Spleen (tissue), 11 donors: ENCODE measurements at regions not wholly inside any gene's neighbourhood (a gene's known extent, or its start where the extent isn't known, plus 50 kb on each side); places are given as distances from the start of the nearest gene placed in this dataset.

ENCODE experiments used
- DNase-seq: peaks from one replicate; pipeline ENCODE4 v3.0.0-alpha.2; 2020
- H3K27ac ChIP-seq, 8 donors: fragments of 200-600 bp; sonication (generic) in 7 of 8; 1 replicate in 4 of 8; 2 replicates in 4 of 8; pipeline versions ENCODE4 v1.5.0 to v1.8.0; 2016 to 2021; ENCODE audit warnings: inconsistent platforms in 4 of 8, mild to moderate bottlenecking in 4 of 8, moderate library complexity in 1 of 8
- H3K27me3 ChIP-seq, 7 donors: fragments of 200-600 bp; sonication (generic) in 6 of 7; replicated peaks in 1 of 7; 1 replicate in 4 of 7; 2 replicates in 3 of 7; pipeline versions ENCODE4 v1.5.0 to v1.8.0; 2016 to 2021; ENCODE audit warnings: inconsistent platforms in 3 of 7, mild to moderate bottlenecking in 1 of 7
- H3K36me3 ChIP-seq, 6 donors: fragments of 200-600 bp; sonication (generic) in 5 of 6; 1 replicate in 4 of 6; 2 replicates in 2 of 6; pipeline versions ENCODE4 v1.5.0 to v1.8.0; 2016 to 2021; ENCODE audit warnings: inconsistent platforms in 2 of 6
- H3K4me1 ChIP-seq, 6 donors: fragments of 200-600 bp; sonication (generic) in 5 of 6; 1 replicate in 3 of 6; 2 replicates in 3 of 6; pipeline versions ENCODE4 v1.5.0 to v1.8.0; 2016 to 2021; ENCODE audit warnings: inconsistent platforms in 3 of 6
- H3K4me3 ChIP-seq, 8 donors: fragments of 200-600 bp; sonication (generic) in 7 of 8; 1 replicate in 4 of 8; 2 replicates in 4 of 8; pipeline versions ENCODE4 v1.5.0 to v1.8.0; 2016 to 2021; ENCODE audit warnings: inconsistent platforms in 4 of 8, mild to moderate bottlenecking in 4 of 8, moderate library complexity in 2 of 8
- H3K9me3 ChIP-seq, 8 donors: fragments of 200-600 bp; sonication (generic) in 7 of 8; 1 replicate in 4 of 8; 2 replicates in 4 of 8; pipeline versions ENCODE4 v1.5.0 to v1.8.0; 2016 to 2021; ENCODE audit warnings: inconsistent platforms in 4 of 8
- CTCF ChIP-seq, 11 experiments: fragments of 200-600 bp in 7 of 11; fragments of 450-650 bp in 4 of 11; sonication (generic) in 4 of 11; IDR thresholded peaks in 8 of 11; conservative IDR thresholded peaks in 3 of 11; 1 replicate in 7 of 11; 2 replicates in 4 of 11; pipeline versions ENCODE4 v1.4.0 to v1.8.0; 2016 to 2021; ENCODE audit warnings: antibody characterized with exemption in 11 of 11, inconsistent platforms in 4 of 11, mild to moderate bottlenecking in 1 of 11
- POLR2A ChIP-seq, 3 donors: fragments of 450-650 bp; IDR thresholded peaks; one replicate each; pipeline ENCODE4 v1.5.1; 2017; ENCODE audit warnings: antibody characterized with exemption in 3 of 3, mild to moderate bottlenecking in 1 of 3
- POLR2AphosphoS5 ChIP-seq, 3 donors: sonication (generic); formaldehyde crosslinking; IDR thresholded peaks; one replicate each; pipeline ENCODE4 v1.5.1; 2017; ENCODE audit warnings: antibody characterized with exemption in 3 of 3
- WGBS, 5 donors: extraction: QIAGEN DNeasy Blood & Tissue Kit in 3 of 5; methylation state at CpG; one replicate each; pipeline versions ENCODE4 v1.1.5 to v1.1.7; 2013 to 2018; 5-methylcytosine and 5-hydroxymethylcytosine counted together
- intact Hi-C: fragments of 100-400 bp; cut with DNase I; formaldehyde crosslinking; loops from one replicate; pipeline ENCODE4 v1.15.0; 2023; ENCODE audit warnings: low total_unique reads
- donor health status: healthy with polysubstance abuse.
- donor health status: DM: no; HTN: no; CAD: no; lungs with moderate emphysema.
- donor health status: DM: no; HTN: no; CAD: no.
- donor health status: Bipolar disorder and iron deficiency.
- donor health status: healthy.
- donor health status: DM: no; HTN: no; CAD: no.
- donor health status: DM: yes; HTN: yes; CAD: no.

DNA sequence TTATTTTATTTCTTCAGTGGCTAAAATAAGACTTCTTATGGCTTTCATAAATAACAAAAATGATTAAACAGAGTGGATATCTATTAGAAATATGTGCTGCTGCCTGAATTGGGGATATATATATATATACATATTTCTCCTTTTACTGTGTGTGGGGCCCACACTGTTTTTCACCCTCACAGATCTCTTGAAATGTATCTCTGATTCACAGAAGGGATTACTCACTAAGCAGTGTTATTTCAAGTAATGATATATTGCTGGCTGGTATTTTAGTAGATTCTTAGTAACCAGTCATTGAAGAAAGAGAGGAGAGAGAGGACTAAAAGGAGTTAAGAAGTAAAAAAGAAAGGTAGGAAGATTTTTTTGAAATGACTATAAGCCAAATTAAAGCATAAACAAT, 308.6 kb upstream of the NRP1 start:
- H3K9me3 ChIP-seq: no peaks in the 10 kb centered on the region
- no peak for DNase-seq
- no peaks in the 10 kb centered on the region for H3K36me3 ChIP-seq
- H3K27ac ChIP-seq: no peak overlapping the region
- intact Hi-C loops: no loop called here
- peaks cover 0 to 4% (median 0%) of the 10 kb centered on the region in 6 donors for H3K4me1 ChIP-seq
- no peak for TF ChIP-seq POLR2A (IDR thresholded peaks at IDR 0.05)
- no peak for TF ChIP-seq POLR2AphosphoS5 (IDR thresholded peaks at IDR 0.05)
- no peak for TF ChIP-seq CTCF (IDR thresholded peaks at IDR 0.05 in 8 of 11, conservative IDR thresholded peaks at IDR 0.05 in 3 of 11)
- no peak overlapping the region for H3K4me3 ChIP-seq
- H3K27me3 ChIP-seq: no peaks in the 10 kb centered on the region

GRCh38 chr10:33638891-33639290, 304.4 kb upstream of the NRP1 start:
- WGBS, 5 donors: 78 to 93% (median 85%) methylated on average over 3 of the region's 3 CpGs

DNA sequence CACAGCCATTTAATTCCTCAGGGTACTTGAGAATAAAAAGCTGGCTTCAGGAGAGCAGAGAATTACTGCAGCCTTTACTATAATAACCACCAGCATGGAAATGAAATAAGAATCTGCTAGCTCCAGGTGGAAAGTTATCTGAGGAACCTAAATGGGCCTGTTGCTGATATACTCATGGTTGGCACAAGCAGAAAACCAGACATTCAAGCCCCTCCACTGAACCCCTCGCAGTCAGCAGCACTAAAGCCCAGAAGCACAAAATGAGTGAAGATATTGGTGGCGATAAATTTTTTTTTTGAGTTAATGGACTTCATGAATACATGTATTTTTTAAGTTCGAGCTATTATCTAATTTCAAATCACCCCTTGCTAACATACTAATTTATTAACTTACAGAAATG, 303.9 kb upstream of the NRP1 start:
- H3K9me3 ChIP-seq: peaks cover 0 to 4% (median 0%) of the 10 kb centered on the region in 8 donors
- TF ChIP-seq POLR2A (IDR thresholded peaks at IDR 0.05) (no peak), POLR2AphosphoS5 (IDR thresholded peaks at IDR 0.05) (no peak), CTCF (IDR thresholded peaks at IDR 0.05 in 8 of 11, conservative IDR thresholded peaks at IDR 0.05 in 3 of 11) (no peak)
- no peak overlapping the region for H3K4me3 ChIP-seq
- no peaks in the 10 kb centered on the region for H3K36me3 ChIP-seq
- WGBS, 5 donors: 84 to 93% (median 92%) methylated on average over 3 of the region's 3 CpGs
- H3K27ac ChIP-seq: no peak overlapping the region
- intact Hi-C loops: no loop called here
- no peaks in the 10 kb centered on the region for H3K27me3 ChIP-seq
- H3K4me1 ChIP-seq: no peaks in the 10 kb centered on the region
- DNase-seq: no peak

More at GRCh38 chr10:33638891-33639290, 304.4 kb upstream of the NRP1 start:
- no peak for TF ChIP-seq POLR2AphosphoS5 (IDR thresholded peaks at IDR 0.05)
- no peak for TF ChIP-seq CTCF (IDR thresholded peaks at IDR 0.05 in 8 of 11, conservative IDR thresholded peaks at IDR 0.05 in 3 of 11)
- TF ChIP-seq POLR2A (IDR thresholded peaks at IDR 0.05): no peak
- H3K4me1 ChIP-seq: no peaks in the 10 kb centered on the region
- H3K4me3 ChIP-seq: no peak overlapping the region
- H3K27ac ChIP-seq: no peak overlapping the region
- peaks cover 0 to 4% (median 0%) of the 10 kb centered on the region in 8 donors for H3K9me3 ChIP-seq
- DNase-seq: no peak
- no peaks in the 10 kb centered on the region for H3K27me3 ChIP-seq
- no peaks in the 10 kb centered on the region for H3K36me3 ChIP-seq
- intact Hi-C loops: no loop called here

DNA sequence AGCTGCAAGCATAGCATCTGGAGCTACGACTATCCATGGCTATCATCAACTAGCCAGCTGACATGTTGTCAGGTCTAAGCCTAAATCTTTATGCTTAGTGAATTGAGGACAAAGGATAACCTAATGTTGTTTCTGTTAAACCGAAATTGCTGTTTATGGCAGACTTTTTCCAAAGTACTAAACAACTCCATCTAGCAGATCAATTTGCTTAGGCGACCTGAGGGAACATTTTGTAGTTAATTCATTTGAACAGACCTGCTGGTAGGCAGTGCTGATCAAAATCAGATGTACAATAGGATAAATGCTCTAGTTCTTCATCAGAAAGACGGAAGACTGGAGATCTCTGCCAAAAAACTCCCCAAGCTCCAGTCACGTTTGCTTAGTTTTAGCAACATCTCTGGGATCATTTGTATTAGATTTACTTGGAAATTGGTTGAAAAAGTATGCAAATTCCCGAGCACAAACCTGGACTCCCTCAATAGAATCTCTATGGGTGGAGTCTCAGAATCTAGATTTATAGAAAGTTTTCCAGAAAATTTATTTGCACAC, 301.6 kb upstream of the NRP1 start:
- Histone ChIP-seq H3K27ac (no peak overlapping the region), H3K4me3 (no peak overlapping the region), H3K9me3 (peaks cover 0 to 4% (median 0%) of the 10 kb centered on the region in 8 donors), H3K36me3 (no peaks in the 10 kb centered on the region), H3K27me3 (no peaks in the 10 kb centered on the region), H3K4me1 (no peaks in the 10 kb centered on the region)
- DNase-seq: no peak
- TF ChIP-seq POLR2A (IDR thresholded peaks at IDR 0.05) (no peak), CTCF (IDR thresholded peaks at IDR 0.05 in 8 of 11, conservative IDR thresholded peaks at IDR 0.05 in 3 of 11) (no peak), POLR2AphosphoS5 (IDR thresholded peaks at IDR 0.05) (no peak)
- intact Hi-C loops: no loop called here
- WGBS, 5 donors: 73 to 91% (median 80%) methylated on average over 6 of the region's 6 CpGs
